Colonic mucosa (tissue), 4 donors: ENCODE measurements at regions not wholly inside any gene's neighbourhood (a gene's known extent, or its start where the extent isn't known, plus 50 kb on each side); places are given as distances from the start of the nearest gene placed in this dataset.
"Not testable (repeated sequence)": the region's sequence is repeated elsewhere in the genome, so short reads cannot be mapped to it uniquely, and the experiment has no call there.

Experiments
- DNase-seq: peaks from one replicate; pipeline ENCODE4 v3.0.0-alpha.2; 2020
- H3K27ac ChIP-seq: fragments of 200-600 bp; one replicate; pipeline ENCODE4 v1.8.0; 2021
- H3K27me3 ChIP-seq: fragments of 200-600 bp; one replicate; pipeline ENCODE4 v1.8.0; 2021
- H3K36me3 ChIP-seq: fragments of 200-600 bp; one replicate; pipeline ENCODE4 v1.8.0; 2021
- H3K4me1 ChIP-seq: fragments of 200-600 bp; one replicate; pipeline ENCODE4 v1.8.0; 2021; ENCODE audit warnings: mild to moderate bottlenecking
- H3K4me3 ChIP-seq: fragments of 200-600 bp; one replicate; pipeline ENCODE4 v1.8.0; 2021
- H3K9ac ChIP-seq, 2 donors: one replicate each; pipeline ENCODE4 v1.7.0; 2013; ENCODE audit warnings: control low read depth in 2 of 2, low read depth in 2 of 2, low read length in 2 of 2
- H3K9me3 ChIP-seq: fragments of 200-600 bp; one replicate; pipeline ENCODE4 v1.8.0; 2021
- CTCF ChIP-seq: fragments of 200-600 bp; IDR thresholded peaks from one replicate; pipeline ENCODE4 v1.8.0; 2022; ENCODE audit warnings: antibody characterized with exemption, mild to moderate bottlenecking
- intact Hi-C: fragments of 100-400 bp; cut with DNase I; formaldehyde crosslinking; loops from one replicate; pipeline ENCODE4 v1.14.1; 2022
- donor health status: healthy.
- donor health status: DM: no; HTN: no; CAD: no.
- donor health status: DM: no; HTN: no; CAD: no.

GRCh38 chr4:174405923-174406322 lies 116.4 kb downstream of the HPGD start:
- no peaks in the 10 kb centered on the region for H3K9me3 ChIP-seq
- H3K27me3 ChIP-seq = no peaks in the 10 kb centered on the region
- no peak for DNase-seq
- no peaks in the 10 kb centered on the region for H3K4me1 ChIP-seq
- TF ChIP-seq CTCF = no peak
- intact Hi-C loops = no loop called here
- no peak overlapping the region for H3K27ac ChIP-seq
- H3K36me3 ChIP-seq = no peaks in the 10 kb centered on the region
- H3K9ac ChIP-seq = no peak overlapping the region
- H3K4me3 ChIP-seq = no peak overlapping the region

GRCh38 chr4:174404677-174405076 lies 117.6 kb downstream of the HPGD start:
- Histone ChIP-seq H3K36me3 (no peaks in the 10 kb centered on the region), H3K27me3 (no peaks in the 10 kb centered on the region), H3K4me3 (no peak overlapping the region), H3K27ac (no peak overlapping the region), H3K4me1 (no peaks in the 10 kb centered on the region), H3K9me3 (no peaks in the 10 kb centered on the region), H3K9ac (no peak overlapping the region)
- intact Hi-C loops = no loop called here
- no peak for DNase-seq
- TF ChIP-seq CTCF = no peak

- no peaks in the 10 kb centered on the region for H3K36me3 ChIP-seq
- TF ChIP-seq CTCF = no peak
- H3K27me3 ChIP-seq = no peaks in the 10 kb centered on the region
- no peak overlapping the region for H3K27ac ChIP-seq
- no peak overlapping the region for H3K9ac ChIP-seq
- intact Hi-C loops = no loop called here
- no peaks in the 10 kb centered on the region for H3K9me3 ChIP-seq
- H3K4me3 ChIP-seq = no peak overlapping the region
- H3K4me1 ChIP-seq = no peaks in the 10 kb centered on the region
- no peak for DNase-seq
Measured at GRCh38 chr4:174403177-174403543, 119.1 kb downstream of the HPGD start.

- H3K4me3 ChIP-seq = no peak overlapping the region
- no peak for TF ChIP-seq CTCF
- intact Hi-C loops = no loop called here
- H3K27me3 ChIP-seq = no peaks in the 10 kb centered on the region
- H3K9me3 ChIP-seq = no peaks in the 10 kb centered on the region
- no peaks in the 10 kb centered on the region for H3K36me3 ChIP-seq
- H3K27ac ChIP-seq = no peak overlapping the region
- H3K9ac ChIP-seq = no peak overlapping the region
- H3K4me1 ChIP-seq = no peaks in the 10 kb centered on the region
- DNase-seq = no peak
Measured at GRCh38 chr4:174402470-174403176, 118.9 kb downstream of the CEP44 start.

GRCh38 chr4:174401471-174402130 lies 117.9 kb downstream of the CEP44 start:
- Histone ChIP-seq H3K27ac (no peak overlapping the region), H3K4me1 (no peaks in the 10 kb centered on the region), H3K9ac (no peak overlapping the region), H3K27me3 (no peaks in the 10 kb centered on the region), H3K4me3 (no peak overlapping the region), H3K9me3 (no peaks in the 10 kb centered on the region), H3K36me3 (no peaks in the 10 kb centered on the region)
- intact Hi-C loops = no loop called here
- no peak for TF ChIP-seq CTCF
- no peak for DNase-seq

- H3K27ac ChIP-seq, intact Hi-C loops, H3K9me3 ChIP-seq, H3K9ac ChIP-seq, H3K4me3 ChIP-seq, H3K4me1 ChIP-seq, H3K36me3 ChIP-seq, DNase-seq, H3K27me3 ChIP-seq: not testable (repeated sequence)
Measured at GRCh38 chr4:174400603-174401302, 117.0 kb downstream of the CEP44 start.
